Stimulated activated CD8-positive, alpha-beta memory T cell treated with anti-CD3 and anti-CD28 coated beads, Interleukin-7, amount 100 ng/mL, for 24 hours (primary cell): ENCODE measurements at regions not wholly inside any gene's neighbourhood (a gene's known extent, or its start where the extent isn't known, plus 50 kb on each side); places are given as distances from the start of the nearest gene placed in this dataset.

Source experiments
- DNase-seq: peaks from one replicate; pipeline ENCODE4 v3.0.0-alpha.2; 2020; ENCODE audit warnings: low read depth

GRCh38 chr1:30329802-30330557, 393.4 kb downstream of the MATN1 start:
- no peak for DNase-seq

GRCh38 chr1:30329263-30329753, 394.1 kb downstream of the MATN1 start:
- DNase-seq: no peak

GRCh38 chr1:30328401-30329262, 394.8 kb downstream of the MATN1 start:
- no peak for DNase-seq

GRCh38 chr1:30328100-30328370, 395.4 kb downstream of the MATN1 start:
- no peak for DNase-seq

- no peak for DNase-seq
These were observed 395.9 kb downstream of the MATN1 start for GRCh38 chr1:30327370-30328099.

GRCh38 chr1:30325999-30326398, 397.4 kb downstream of the MATN1 start:
- no peak for DNase-seq

GRCh38 chr1:30325085-30325935, 398.1 kb downstream of the MATN1 start:
- no peak for DNase-seq

- DNase-seq: no peak
These were observed 398.9 kb downstream of the MATN1 start for GRCh38 chr1:30324251-30325084.

- no peak for DNase-seq
These were observed 399.5 kb downstream of the MATN1 start for GRCh38 chr1:30323841-30324240.

GRCh38 chr1:30323352-30323751, 400.0 kb downstream of the MATN1 start:
- no peak for DNase-seq

- DNase-seq: no peak
These were observed 400.5 kb downstream of the MATN1 start for GRCh38 chr1:30322859-30323257.

GRCh38 chr1:30321996-30322858, 401.2 kb downstream of the MATN1 start:
- no peak for DNase-seq

GRCh38 chr1:30321246-30321910, 402.0 kb downstream of the MATN1 start:
- no peak for DNase-seq

- DNase-seq: no peak
These were observed 402.8 kb downstream of the MATN1 start for GRCh38 chr1:30320581-30320890.

GRCh38 chr1:30319765-30320580, 403.4 kb downstream of the MATN1 start:
- no peak for DNase-seq

GRCh38 chr1:30318864-30319718, 404.3 kb downstream of the MATN1 start:
- DNase-seq: no peak

- DNase-seq: no peak
These were observed 405.0 kb downstream of the MATN1 start for GRCh38 chr1:30318413-30318812.

GRCh38 chr1:30317921-30318320, 405.5 kb downstream of the MATN1 start:
- DNase-seq: no peak
